ENCODE measurements at regions not wholly inside any gene's neighbourhood (a gene's known extent, or its start where the extent isn't known, plus 50 kb on each side); places are given as distances from the start of the nearest gene placed in this dataset.

DNA sequence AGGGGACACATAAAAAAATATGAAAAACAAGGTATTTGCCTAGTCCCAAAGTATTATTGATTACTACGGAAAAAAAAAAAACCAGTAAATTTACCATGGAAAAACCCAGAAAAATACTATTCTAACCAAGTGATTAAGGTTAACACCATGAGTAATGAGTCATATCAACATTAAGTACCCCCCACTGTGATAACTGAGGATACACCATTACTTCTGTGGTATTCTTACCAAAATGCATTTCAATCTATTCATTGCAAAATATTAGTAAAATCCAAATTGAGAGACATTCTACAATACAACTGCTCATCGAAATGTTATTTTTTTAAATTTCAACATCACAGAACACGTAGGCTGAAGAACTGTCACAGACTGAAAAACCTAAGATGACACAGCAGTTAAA is 669.8 kb downstream of the ZEB2 start:
- 80 to 92% (median 89%) methylated on average over 3 of the region's 3 CpGs for WGBS, 5 donors
- Histone ChIP-seq H3K4me1 (no peaks in the 10 kb centered on the region), H3K36me3 (no peaks in the 10 kb centered on the region), H3K27me3 (no peaks in the 10 kb centered on the region), H3K9me3 (no peaks in the 10 kb centered on the region), H3K27ac (no peak overlapping the region), H3K4me3 (no peak overlapping the region)
- DNase-seq, result no peak
- TF ChIP-seq POLR2A (IDR thresholded peaks at IDR 0.05) (no peak), POLR2AphosphoS5 (IDR thresholded peaks at IDR 0.05) (no peak)
- TF ChIP-seq, protein P1, sequence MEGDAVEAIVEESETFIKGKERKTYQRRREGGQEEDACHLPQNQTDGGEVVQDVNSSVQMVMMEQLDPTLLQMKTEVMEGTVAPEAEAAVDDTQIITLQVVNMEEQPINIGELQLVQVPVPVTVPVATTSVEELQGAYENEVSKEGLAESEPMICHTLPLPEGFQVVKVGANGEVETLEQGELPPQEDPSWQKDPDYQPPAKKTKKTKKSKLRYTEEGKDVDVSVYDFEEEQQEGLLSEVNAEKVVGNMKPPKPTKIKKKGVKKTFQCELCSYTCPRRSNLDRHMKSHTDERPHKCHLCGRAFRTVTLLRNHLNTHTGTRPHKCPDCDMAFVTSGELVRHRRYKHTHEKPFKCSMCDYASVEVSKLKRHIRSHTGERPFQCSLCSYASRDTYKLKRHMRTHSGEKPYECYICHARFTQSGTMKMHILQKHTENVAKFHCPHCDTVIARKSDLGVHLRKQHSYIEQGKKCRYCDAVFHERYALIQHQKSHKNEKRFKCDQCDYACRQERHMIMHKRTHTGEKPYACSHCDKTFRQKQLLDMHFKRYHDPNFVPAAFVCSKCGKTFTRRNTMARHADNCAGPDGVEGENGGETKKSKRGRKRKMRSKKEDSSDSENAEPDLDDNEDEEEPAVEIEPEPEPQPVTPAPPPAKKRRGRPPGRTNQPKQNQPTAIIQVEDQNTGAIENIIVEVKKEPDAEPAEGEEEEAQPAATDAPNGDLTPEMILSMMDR (IDR thresholded peaks at IDR 0.05), result no peak
- intact Hi-C loops (cut with DNase I; ENCODE audit: low total_unique reads), result no loop called here

DNA sequence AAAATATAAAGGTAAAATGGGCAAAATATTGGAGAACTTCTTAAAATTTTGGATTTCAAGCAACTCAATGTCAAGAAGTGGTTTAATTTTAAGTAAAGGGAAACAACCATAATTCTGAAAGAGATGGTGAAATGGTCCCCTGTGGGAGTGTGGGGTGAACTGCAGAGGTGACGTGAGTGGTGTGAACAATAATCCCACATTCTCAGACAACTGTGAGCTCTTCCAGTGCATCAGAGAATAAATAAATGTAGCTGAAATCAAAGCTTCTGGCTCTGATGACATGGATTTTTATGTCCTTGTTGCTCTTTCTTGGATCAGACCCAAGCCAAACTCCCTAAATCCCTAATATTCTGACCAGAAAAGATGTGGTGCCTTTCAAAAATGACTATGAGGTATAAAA is 672.7 kb downstream of the ZEB2 start:
- 81 to 100% (median 93%) methylated on average over 1 of the region's 1 CpG for WGBS, 5 donors
- H3K36me3 ChIP-seq, result no peaks in the 10 kb centered on the region
- H3K9me3 ChIP-seq, result no peaks in the 10 kb centered on the region
- intact Hi-C loops (cut with DNase I; ENCODE audit: low total_unique reads), result no loop called here
- no peak overlapping the region for H3K27ac ChIP-seq
- H3K4me1 ChIP-seq, result no peaks in the 10 kb centered on the region
- DNase-seq, result no peak
- no peaks in the 10 kb centered on the region for H3K27me3 ChIP-seq
- H3K4me3 ChIP-seq, result no peak overlapping the region
- TF ChIP-seq EP300 (IDR thresholded peaks at IDR 0.05) (no peak), POLR2A (IDR thresholded peaks at IDR 0.05) (no peak), POLR2AphosphoS5 (IDR thresholded peaks at IDR 0.05) (no peak)
- TF ChIP-seq, protein P1 (IDR thresholded peaks at IDR 0.05), result no peak

DNA sequence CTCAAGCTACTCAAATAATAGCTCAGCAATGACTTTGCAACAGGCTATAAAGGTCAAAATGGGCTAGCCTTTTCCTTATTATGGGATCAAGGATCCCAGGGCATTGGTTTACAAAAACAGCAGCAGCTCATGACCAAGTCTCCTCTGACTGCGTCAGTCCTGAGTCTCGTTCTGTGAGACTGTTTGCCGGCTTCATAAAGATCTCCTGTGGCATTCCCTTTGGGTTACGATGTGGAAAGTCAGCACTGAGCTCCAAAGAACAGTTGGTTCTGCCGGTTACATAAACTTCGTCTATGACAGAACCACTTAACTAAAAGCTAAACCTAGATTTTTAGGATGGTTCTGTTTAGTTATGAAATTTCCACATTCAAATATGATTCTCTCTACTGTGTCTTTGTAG is 674.9 kb downstream of the ZEB2 start:
- intact Hi-C loops (cut with DNase I; ENCODE audit: low total_unique reads), result no loop called here
- Histone ChIP-seq H3K4me1 (no peaks in the 10 kb centered on the region), H3K9me3 (no peaks in the 10 kb centered on the region), H3K27me3 (no peaks in the 10 kb centered on the region), H3K4me3 (no peak overlapping the region), H3K27ac (no peak overlapping the region), H3K36me3 (no peaks in the 10 kb centered on the region)
- TF ChIP-seq EP300 (IDR thresholded peaks at IDR 0.05) (no peak), POLR2AphosphoS5 (IDR thresholded peaks at IDR 0.05) (no peak), POLR2A (IDR thresholded peaks at IDR 0.05) (no peak)
- DNase-seq, result no peak
- 90 to 95% (median 94%) methylated on average over 6 of the region's 6 CpGs for WGBS, 5 donors

DNA sequence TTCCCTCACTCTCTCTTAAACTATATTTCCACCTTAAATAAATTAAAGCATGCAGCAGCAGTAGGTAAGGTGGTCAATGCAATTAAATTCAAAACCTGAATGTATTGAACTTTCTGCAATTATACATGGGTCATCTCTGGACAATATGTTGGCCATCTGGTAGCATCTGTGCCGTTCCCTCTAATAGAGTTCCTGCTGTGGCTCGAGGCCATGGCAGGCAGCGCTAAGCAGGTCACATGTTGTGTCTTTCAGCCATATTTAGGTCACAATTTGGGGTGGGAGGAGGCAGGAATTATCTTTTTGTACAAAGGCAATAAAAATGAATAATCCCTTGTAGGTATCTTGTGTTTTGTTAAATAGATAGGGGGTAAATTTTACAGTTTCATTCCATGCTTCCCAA is 676.2 kb downstream of the ZEB2 start:
- intact Hi-C loops (cut with DNase I; ENCODE audit: low total_unique reads), result no loop called here
- Histone ChIP-seq H3K4me1 (no peaks in the 10 kb centered on the region), H3K4me3 (no peak overlapping the region), H3K27me3 (no peaks in the 10 kb centered on the region), H3K36me3 (no peaks in the 10 kb centered on the region), H3K9me3 (no peaks in the 10 kb centered on the region), H3K27ac (no peak overlapping the region)
- DNase-seq, result no peak
- 84 to 94% (median 91%) methylated on average over 3 of the region's 3 CpGs for WGBS, 5 donors
- TF ChIP-seq EP300 (IDR thresholded peaks at IDR 0.05), result no peak
- no peak for TF ChIP-seq POLR2AphosphoS5 (IDR thresholded peaks at IDR 0.05)
- TF ChIP-seq, protein P1 (IDR thresholded peaks at IDR 0.05), result no peak
- TF ChIP-seq POLR2A (IDR thresholded peaks at IDR 0.05), result no peak

DNA sequence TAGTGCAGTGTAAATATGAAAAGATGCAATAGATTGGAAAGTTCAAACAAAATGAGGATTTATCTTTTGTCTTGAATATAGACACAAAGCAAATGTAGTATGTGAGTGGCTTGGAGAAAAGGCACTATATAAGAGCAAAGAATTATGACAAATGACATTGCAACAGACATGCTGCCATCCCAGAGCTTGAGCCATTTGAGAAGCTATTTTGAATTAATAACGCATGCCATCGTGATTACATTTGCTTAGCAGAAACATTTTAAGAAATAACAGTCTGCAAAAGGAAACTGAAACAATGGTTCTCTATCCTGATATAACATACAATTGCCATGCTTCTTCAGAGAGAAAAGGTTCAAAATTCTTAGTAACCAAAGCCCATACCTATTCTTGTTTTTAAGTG is 677.1 kb downstream of the ZEB2 start:
- TF ChIP-seq POLR2A (IDR thresholded peaks at IDR 0.05), result no peak
- TF ChIP-seq EP300 (IDR thresholded peaks at IDR 0.05), result no peak
- no peak for TF ChIP-seq POLR2AphosphoS5 (IDR thresholded peaks at IDR 0.05)
- TF ChIP-seq, protein P1 (IDR thresholded peaks at IDR 0.05), result no peak

More for the DNA sequence above, 677.1 kb downstream of the ZEB2 start:
- no peaks in the 10 kb centered on the region for H3K36me3 ChIP-seq
- no peak overlapping the region for H3K27ac ChIP-seq
- WGBS, 5 donors, result 74 to 87% (median 83%) methylated on average over 2 of the region's 2 CpGs
- no peaks in the 10 kb centered on the region for H3K4me1 ChIP-seq
- H3K9me3 ChIP-seq, result no peaks in the 10 kb centered on the region
- intact Hi-C loops (cut with DNase I; ENCODE audit: low total_unique reads), result no loop called here
- no peaks in the 10 kb centered on the region for H3K27me3 ChIP-seq
- no peak overlapping the region for H3K4me3 ChIP-seq
- DNase-seq, result no peak
